B cell (primary cell): ENCODE measurements at regions not wholly inside any gene's neighbourhood (a gene's known extent, or its start where the extent isn't known, plus 50 kb on each side); places are given as distances from the start of the nearest gene placed in this dataset.

Source experiments
- ATAC-seq: fragments of 200-7000 bp; cut with Tn5 transposase; one replicate; pipeline ENCODE4 v1.10.0; 2021; ENCODE audit warnings: low read depth, mild to moderate bottlenecking, moderate number of reproducible peaks, moderate library complexity
- CTCF ChIA-PET: fragments of 350-600 bp; sonication (Branson Sonifier 250); formaldehyde crosslinking; loops from one replicate; lab custom pipeline; 2021; ENCODE audit warnings: antibody characterized with exemption, inconsistent platforms; lab: Charles Lee
- POLR2A ChIA-PET: fragments of 350-600 bp; sonication (Branson Sonifier 250); formaldehyde crosslinking; loops from one replicate; lab custom pipeline; 2021; ENCODE audit warnings: antibody characterized with exemption; lab: Charles Lee
- DNase-seq: peaks from one replicate; pipeline ENCODE4 v3.0.0; 2013
- H2AFZ ChIP-seq: 2 replicates; pipeline ENCODE4 v1.6.1; 2012; ENCODE audit warnings: mild to moderate bottlenecking, low read depth, low read length; ENCODE audit not compliant: insufficient read depth, poor library complexity, severe bottlenecking
- H3K27ac ChIP-seq, 2 donors: 1 replicate in 1 of 2; 2 replicates in 1 of 2; pipeline ENCODE4 v1.5.1; 2012 to 2013; ENCODE audit warnings: low read length in 2 of 2, mild to moderate bottlenecking in 2 of 2, moderate library complexity in 1 of 2
- H3K27me3 ChIP-seq, 4 experiments: fragments of 200-600 bp in 1 of 4; sonication (generic) in 1 of 4; replicated peaks in 1 of 4; 1 replicate in 2 of 4; 2 replicates in 2 of 4; pipeline versions ENCODE4 v1.6.1 to v1.7.0; 2013 to 2016; ENCODE audit warnings: low read length in 3 of 4, mild to moderate bottlenecking in 2 of 4, mixed read lengths in 1 of 4, moderate library complexity in 1 of 4; ENCODE audit not compliant: insufficient read depth in 4 of 4, control insufficient read depth in 3 of 4; ENCODE audit errors: control extremely low read depth in 1 of 4
- H3K36me3 ChIP-seq, 2 experiments: replicated peaks in 1 of 2; 1 replicate in 1 of 2; 2 replicates in 1 of 2; pipeline versions ENCODE4 v1.6.1 to v1.7.1; 2013; ENCODE audit warnings: low read length in 1 of 2; ENCODE audit not compliant: insufficient read depth in 2 of 2, control insufficient read depth in 1 of 2; ENCODE audit errors: control extremely low read depth in 1 of 2, extremely low read depth in 1 of 2
- H3K4me1 ChIP-seq, 2 donors: fragments of 200-600 bp in 1 of 2; sonication (generic) in 1 of 2; 1 replicate in 1 of 2; 2 replicates in 1 of 2; pipeline versions ENCODE4 v1.5.1 to v1.6.1; 2013 to 2017; ENCODE audit warnings: low read length in 2 of 2; ENCODE audit not compliant: control insufficient read depth in 2 of 2, insufficient read depth in 2 of 2
- H3K4me2 ChIP-seq: replicated peaks from 2 replicates; pipeline ENCODE3; 2012; ENCODE audit warnings: mild to moderate bottlenecking, low read depth, low read length; ENCODE audit not compliant: poor library complexity, severe bottlenecking
- H3K4me3 ChIP-seq, 5 experiments: fragments of 200-600 bp in 1 of 5; sonication (generic) in 1 of 5; 1 replicate in 3 of 5; 2 replicates in 2 of 5; pipeline versions ENCODE4 v1.5.1 to v1.7.0; 2011 to 2016; ENCODE audit warnings: low read length in 4 of 5, mild to moderate bottlenecking in 4 of 5, low read depth in 2 of 5, control low read depth in 1 of 5, moderate library complexity in 1 of 5; ENCODE audit not compliant: insufficient read depth in 1 of 5; ENCODE audit errors: control extremely low read depth in 1 of 5, extremely low read depth in 1 of 5
- H3K79me2 ChIP-seq: fragments of 200-600 bp; sonication (generic); one replicate; pipeline ENCODE4 v1.6.0; 2016; ENCODE audit warnings: low read length; ENCODE audit not compliant: control insufficient read depth, insufficient read depth
- H3K9ac ChIP-seq: fragments of 200-600 bp; sonication (generic); 2 replicates; pipeline ENCODE4 v1.6.1; 2017; ENCODE audit warnings: mild to moderate bottlenecking, low read length, moderate library complexity
- H3K9me3 ChIP-seq, 3 donors: one replicate each; pipeline versions ENCODE4 v1.6.1 to v1.7.1; 2013; ENCODE audit warnings: low read length in 2 of 3; ENCODE audit not compliant: control insufficient read depth in 2 of 3, insufficient read depth in 1 of 3; ENCODE audit errors: control extremely low read depth in 1 of 3
- H4K20me1 ChIP-seq: 2 replicates; pipeline ENCODE4 v1.6.0; 2012; ENCODE audit warnings: mild to moderate bottlenecking, low read length; ENCODE audit not compliant: insufficient read depth, control insufficient read depth, poor library complexity, severe bottlenecking
- H3K27ac Mint-ChIP-seq: one replicate; pipeline ENCODE4 v1.8.0; 2021; ENCODE audit warnings: mixed read lengths
- H3K27me3 Mint-ChIP-seq: one replicate; pipeline ENCODE4 v1.8.0; 2021; ENCODE audit warnings: mixed read lengths
- H3K4me1 Mint-ChIP-seq: one replicate; pipeline ENCODE4 v1.8.0; 2021; ENCODE audit warnings: mixed read lengths
- H3K4me3 Mint-ChIP-seq: one replicate; pipeline ENCODE4 v1.8.0; 2021; ENCODE audit warnings: mixed read lengths
- H3K9me3 Mint-ChIP-seq: one replicate; pipeline ENCODE4 v1.8.0; 2022; ENCODE audit warnings: mixed read lengths; ENCODE audit not compliant: insufficient read depth
- EZH2 ChIP-seq: IDR thresholded peaks from 2 replicates; pipeline ENCODE4 v1.6.1; 2012; ENCODE audit warnings: borderline replicate concordance, low read depth, mild to moderate bottlenecking, moderate library complexity, low read length; ENCODE audit not compliant: insufficient read depth, poor library complexity, severe bottlenecking
- WGBS: methylation state at CpG from one replicate; pipeline ENCODE4 v1.1.5; 2013; ENCODE audit warnings: missing lambda C conversion rate; ENCODE audit not compliant: insufficient coverage; 5-methylcytosine and 5-hydroxymethylcytosine counted together
- intact Hi-C: fragments of 100-400 bp; cut with micrococcal nuclease; formaldehyde crosslinking; loops from one replicate; pipeline ENCODE4 v1.10.0; 2022
- TF ChIP-seq, protein P1 (sequence below): fragments of 200-600 bp; IDR thresholded peaks from one replicate; pipeline ENCODE4 v1.8.0; 2022; ENCODE audit warnings: antibody characterized with exemption, mild to moderate bottlenecking

DNA sequence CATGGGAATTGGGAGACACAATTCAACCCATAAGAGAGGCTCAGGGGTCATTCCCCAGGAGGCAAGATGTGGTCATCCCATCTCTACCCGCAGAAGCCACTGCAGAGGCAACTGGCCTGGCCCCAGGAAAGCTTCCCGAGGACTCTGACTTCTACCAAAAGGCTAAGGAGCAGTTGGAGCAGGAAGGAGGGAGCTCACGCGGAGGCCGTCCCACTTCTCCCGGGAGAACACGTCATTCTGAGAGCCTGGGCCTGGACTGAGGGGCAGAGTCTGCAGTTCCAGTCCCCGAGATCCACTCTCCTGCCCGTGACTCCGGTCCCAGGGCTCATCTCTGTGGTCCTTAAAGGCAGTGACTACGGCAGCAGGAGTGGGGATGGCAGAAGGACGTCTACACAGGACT is 69.0 kb upstream of the TAF1B start:
- DNase-seq, result no peak
- peaks cover 0 to 7% (median 0%) of the 10 kb centered on the region in 3 donors for H3K9me3 ChIP-seq
- Mint-ChIP-seq H3K9me3 (no peaks in the 10 kb centered on the region), H3K4me3 (no peak overlapping the region), H3K4me1 (peaks cover 5% of the 10 kb centered on the region), H3K27ac (no peak overlapping the region), H3K27me3 (peaks cover 7% of the 10 kb centered on the region)
- no peak overlapping the region for H3K9ac ChIP-seq
- H2AFZ ChIP-seq, result no peak overlapping the region
- no peaks in the 10 kb centered on the region for H3K79me2 ChIP-seq
- H3K36me3 ChIP-seq, result no peaks in the 10 kb centered on the region
- H4K20me1 ChIP-seq, result no peaks in the 10 kb centered on the region
- ChIA-PET CTCF (no interaction called here), POLR2A (no interaction called here)
- no peak for ATAC-seq
- peaks cover 8% of the 10 kb centered on the region in 2 donors for H3K4me1 ChIP-seq
- H3K27ac ChIP-seq, result no peak overlapping the region
- no peak overlapping the region for H3K4me3 ChIP-seq
- 90% methylated on average over 12 of the region's 12 CpGs for WGBS
- intact Hi-C loops, result no loop called here
- no peak overlapping the region for H3K4me2 ChIP-seq
- H3K27me3 ChIP-seq, result peaks cover 0 to 4% (median 1%) of the 10 kb centered on the region in 4 experiments
- TF ChIP-seq EZH2, result no peak
- TF ChIP-seq, protein P1, sequence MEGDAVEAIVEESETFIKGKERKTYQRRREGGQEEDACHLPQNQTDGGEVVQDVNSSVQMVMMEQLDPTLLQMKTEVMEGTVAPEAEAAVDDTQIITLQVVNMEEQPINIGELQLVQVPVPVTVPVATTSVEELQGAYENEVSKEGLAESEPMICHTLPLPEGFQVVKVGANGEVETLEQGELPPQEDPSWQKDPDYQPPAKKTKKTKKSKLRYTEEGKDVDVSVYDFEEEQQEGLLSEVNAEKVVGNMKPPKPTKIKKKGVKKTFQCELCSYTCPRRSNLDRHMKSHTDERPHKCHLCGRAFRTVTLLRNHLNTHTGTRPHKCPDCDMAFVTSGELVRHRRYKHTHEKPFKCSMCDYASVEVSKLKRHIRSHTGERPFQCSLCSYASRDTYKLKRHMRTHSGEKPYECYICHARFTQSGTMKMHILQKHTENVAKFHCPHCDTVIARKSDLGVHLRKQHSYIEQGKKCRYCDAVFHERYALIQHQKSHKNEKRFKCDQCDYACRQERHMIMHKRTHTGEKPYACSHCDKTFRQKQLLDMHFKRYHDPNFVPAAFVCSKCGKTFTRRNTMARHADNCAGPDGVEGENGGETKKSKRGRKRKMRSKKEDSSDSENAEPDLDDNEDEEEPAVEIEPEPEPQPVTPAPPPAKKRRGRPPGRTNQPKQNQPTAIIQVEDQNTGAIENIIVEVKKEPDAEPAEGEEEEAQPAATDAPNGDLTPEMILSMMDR, result no peak

DNA sequence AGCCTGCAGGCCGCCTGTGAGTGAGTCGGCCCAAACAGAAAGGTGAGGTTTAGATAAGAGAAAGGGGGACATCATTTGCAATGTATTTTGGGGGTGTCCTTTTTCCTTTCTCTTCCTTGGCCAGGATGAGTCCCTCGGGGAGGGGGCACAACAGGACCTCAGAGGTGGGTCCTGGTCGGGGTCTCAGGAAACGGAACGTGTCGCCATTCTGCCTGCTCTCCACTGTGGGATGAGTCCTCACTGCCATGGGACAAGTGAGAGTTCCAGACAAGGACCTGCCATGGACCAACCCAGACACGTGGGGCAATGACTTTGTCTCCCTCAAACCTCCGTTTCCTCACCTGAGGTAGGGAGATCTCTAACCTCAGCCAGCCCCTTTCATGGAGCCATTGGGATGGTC is 67.9 kb upstream of the TAF1B start:
- no peaks in the 10 kb centered on the region for H3K9me3 Mint-ChIP-seq
- no peak overlapping the region for H3K4me3 Mint-ChIP-seq
- intact Hi-C loops, result no loop called here
- no peak overlapping the region for H3K9ac ChIP-seq
- no peak overlapping the region for H3K27ac ChIP-seq
- peaks cover 9% of the 10 kb centered on the region for H3K4me1 Mint-ChIP-seq
- TF ChIP-seq, protein P1, result no peak
- no peak for TF ChIP-seq EZH2
- ChIA-PET CTCF (no interaction called here), POLR2A (no interaction called here)
- no peak for DNase-seq
- peaks cover 12 to 13% of the 10 kb centered on the region in 2 donors for H3K4me1 ChIP-seq
- peaks cover 0 to under 1% (median 0%) of the 10 kb centered on the region in 4 experiments for H3K27me3 ChIP-seq
- no peaks in the 10 kb centered on the region for H4K20me1 ChIP-seq
- peaks cover 0 to 7% (median 0%) of the 10 kb centered on the region in 3 donors for H3K9me3 ChIP-seq
- ATAC-seq, result no peak
- H3K36me3 ChIP-seq, result no peaks in the 10 kb centered on the region
- no peak overlapping the region for H3K4me3 ChIP-seq
- no peak overlapping the region for H3K27ac Mint-ChIP-seq
- no peak overlapping the region for H2AFZ ChIP-seq
- peaks cover 7% of the 10 kb centered on the region for H3K27me3 Mint-ChIP-seq
- no peak overlapping the region for H3K4me2 ChIP-seq
- 88% methylated on average over 6 of the region's 9 CpGs for WGBS
- H3K79me2 ChIP-seq, result no peaks in the 10 kb centered on the region
